ENCODE measurements at regions not wholly inside any gene's neighbourhood (a gene's known extent, or its start where the extent isn't known, plus 50 kb on each side); places are given as distances from the start of the nearest gene placed in this dataset.

- DNase-seq (ENCODE audit: low read depth): no peak
Measured at GRCh38 chr13:85462792-85463425, 336.3 kb downstream of the SLITRK6 start.

- no peak for DNase-seq (ENCODE audit: low read depth)
Measured at GRCh38 chr13:85461621-85462020, 337.6 kb downstream of the SLITRK6 start.

- DNase-seq (ENCODE audit: low read depth): no peak
Measured at GRCh38 chr13:85445534-85445933, 353.7 kb downstream of the SLITRK6 start.

- DNase-seq (ENCODE audit: low read depth): no peak
Measured at GRCh38 chr13:85441975-85442374, 357.2 kb downstream of the SLITRK6 start.

GRCh38 chr13:85441364-85441763 lies 357.9 kb downstream of the SLITRK6 start:
- DNase-seq (ENCODE audit: low read depth): no peak

- DNase-seq (ENCODE audit: low read depth): no peak
Measured at GRCh38 chr13:85436029-85436428, 363.2 kb downstream of the SLITRK6 start.

GRCh38 chr13:85434927-85435326 lies 364.3 kb downstream of the SLITRK6 start:
- DNase-seq (ENCODE audit: low read depth): no peak

- no peak for DNase-seq (ENCODE audit: low read depth)
Measured at GRCh38 chr13:85432881-85433280, 366.3 kb downstream of the SLITRK6 start.

- no peak for DNase-seq (ENCODE audit: low read depth)
Measured at GRCh38 chr13:85431720-85432119, 367.5 kb downstream of the SLITRK6 start.

- DNase-seq (ENCODE audit: low read depth): no peak
Measured at GRCh38 chr13:85430216-85430794, 368.9 kb downstream of the SLITRK6 start.

- no peak for DNase-seq (ENCODE audit: low read depth)
Measured at GRCh38 chr13:85427416-85427815, 371.8 kb downstream of the SLITRK6 start.

GRCh38 chr13:85420136-85420535 lies 379.1 kb downstream of the SLITRK6 start:
- DNase-seq (ENCODE audit: low read depth): no peak

GRCh38 chr13:85419611-85420010 lies 379.6 kb downstream of the SLITRK6 start:
- no peak for DNase-seq (ENCODE audit: low read depth)

GRCh38 chr13:85417807-85418206 lies 381.4 kb downstream of the SLITRK6 start:
- no peak for DNase-seq (ENCODE audit: low read depth)

- no peak for DNase-seq (ENCODE audit: low read depth)
Measured at GRCh38 chr13:85413664-85414063, 385.6 kb downstream of the SLITRK6 start.

GRCh38 chr13:85412448-85412847 lies 386.8 kb downstream of the SLITRK6 start:
- no peak for DNase-seq (ENCODE audit: low read depth)

- DNase-seq (ENCODE audit: low read depth): no peak
Measured at GRCh38 chr13:85411591-85411990, 387.6 kb downstream of the SLITRK6 start.

GRCh38 chr13:85408415-85408814 lies 390.8 kb downstream of the SLITRK6 start:
- DNase-seq (ENCODE audit: low read depth): no peak

GRCh38 chr13:85406269-85406975 lies 392.8 kb downstream of the SLITRK6 start:
- DNase-seq (ENCODE audit: low read depth): no peak

- DNase-seq (ENCODE audit: low read depth): no peak
Measured at GRCh38 chr13:85405316-85405897, 393.8 kb downstream of the SLITRK6 start.

GRCh38 chr13:85386424-85386823 lies 412.8 kb downstream of the SLITRK6 start:
- DNase-seq (ENCODE audit: low read depth): no peak

GRCh38 chr13:85383291-85383690 lies 415.9 kb downstream of the SLITRK6 start:
- no peak for DNase-seq (ENCODE audit: low read depth)

- no peak for DNase-seq (ENCODE audit: low read depth)
Measured at GRCh38 chr13:85381082-85381481, 418.1 kb downstream of the SLITRK6 start.

All from HS-5 (cell line).